GDM1 (cell line): ENCODE measurements at regions not wholly inside any gene's neighbourhood (a gene's known extent, or its start where the extent isn't known, plus 50 kb on each side); places are given as distances from the start of the nearest gene placed in this dataset.

Experiments
- DNase-seq: peaks from one replicate; lab custom pipeline; 2025; lab: John Stamatoyannopoulos, UW

DNA sequence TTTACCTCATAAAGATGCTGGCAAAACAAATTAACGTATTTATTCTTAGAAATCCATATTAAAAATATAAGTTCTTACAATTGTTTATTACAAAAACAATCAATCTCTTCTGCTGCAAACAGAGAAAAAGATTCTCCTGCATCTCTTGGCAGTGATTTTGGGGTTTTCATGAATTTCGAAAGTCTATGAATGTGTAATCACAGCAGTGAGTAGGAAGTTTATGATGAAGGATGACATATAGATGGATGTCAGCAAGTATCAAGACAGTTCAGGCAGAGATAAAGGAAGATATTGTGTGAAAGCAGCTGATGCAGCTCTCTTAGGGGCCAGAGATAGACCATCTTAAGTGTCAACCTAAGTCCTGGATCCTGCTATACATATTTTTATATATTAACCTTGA, 196.9 kb upstream of the BANK1 start:
- no peak for DNase-seq

GRCh38 chr4:101584306-101584705, 206.2 kb upstream of the BANK1 start:
- DNase-seq, result no peak

DNA sequence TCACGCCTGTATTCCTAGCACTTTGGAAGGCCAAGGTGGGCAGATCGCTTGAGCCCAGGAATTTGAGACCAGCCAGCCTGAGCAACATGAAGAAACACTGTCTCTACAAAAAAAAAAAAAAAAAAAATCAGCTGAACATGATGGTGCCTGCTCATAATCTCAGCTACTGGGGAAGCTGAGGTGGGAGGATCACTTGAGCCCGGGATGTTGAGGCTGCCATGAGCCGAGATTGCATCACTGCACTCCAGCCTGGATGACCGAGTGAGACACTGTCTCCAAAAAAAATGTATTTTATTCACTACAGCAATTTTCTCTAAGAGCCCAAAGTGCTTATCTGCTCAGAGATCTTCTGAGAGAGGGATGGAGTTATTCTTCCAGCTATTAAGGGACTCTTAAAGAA, 215.8 kb upstream of the PPP3CA start:
- no peak for DNase-seq

DNA sequence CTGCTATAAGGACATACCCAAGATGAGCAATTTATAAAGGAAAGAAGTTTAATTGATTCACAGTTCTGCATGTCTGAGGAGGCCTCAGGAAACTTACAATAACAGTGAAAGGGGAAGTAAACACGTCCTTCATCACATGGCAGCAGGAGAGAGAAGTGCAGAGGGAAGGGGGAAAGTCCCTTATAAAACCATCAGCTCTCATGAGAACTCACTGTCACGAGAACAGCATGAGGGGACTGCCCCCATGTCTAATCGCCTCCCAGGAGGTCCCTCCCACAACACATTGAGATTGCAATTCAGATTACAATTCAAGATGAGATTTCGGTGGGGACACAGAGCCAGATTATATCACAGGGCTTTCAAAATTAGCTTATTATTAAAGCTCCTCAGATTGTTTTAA, 209.5 kb upstream of the PPP3CA start:
- DNase-seq, result no peak

DNA sequence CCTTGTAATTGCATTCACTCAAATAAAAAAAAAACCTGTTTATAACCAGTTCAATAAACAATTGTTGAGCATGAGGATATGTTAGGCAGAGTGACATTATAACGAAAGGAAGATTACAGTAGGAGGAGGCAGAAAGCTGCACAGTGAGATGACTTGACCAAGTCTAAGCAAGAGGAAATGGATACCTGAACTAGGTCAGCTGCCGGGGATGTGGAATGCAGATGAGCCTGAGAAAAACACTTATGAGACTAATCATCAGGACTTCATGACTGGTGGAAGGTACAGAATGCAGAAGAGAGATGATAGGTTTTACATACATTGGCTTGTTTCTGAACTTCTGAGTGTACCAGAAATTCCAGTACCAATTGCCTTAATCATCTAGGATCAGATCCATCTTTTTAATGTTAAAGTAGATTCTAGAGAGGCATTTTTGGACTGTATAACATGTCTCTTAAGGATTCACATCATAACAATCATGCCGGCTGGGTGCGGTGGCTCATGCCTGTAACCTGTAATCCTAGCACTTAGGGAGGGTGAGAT, 208.1 kb upstream of the PPP3CA start:
- DNase-seq, result no peak

DNA sequence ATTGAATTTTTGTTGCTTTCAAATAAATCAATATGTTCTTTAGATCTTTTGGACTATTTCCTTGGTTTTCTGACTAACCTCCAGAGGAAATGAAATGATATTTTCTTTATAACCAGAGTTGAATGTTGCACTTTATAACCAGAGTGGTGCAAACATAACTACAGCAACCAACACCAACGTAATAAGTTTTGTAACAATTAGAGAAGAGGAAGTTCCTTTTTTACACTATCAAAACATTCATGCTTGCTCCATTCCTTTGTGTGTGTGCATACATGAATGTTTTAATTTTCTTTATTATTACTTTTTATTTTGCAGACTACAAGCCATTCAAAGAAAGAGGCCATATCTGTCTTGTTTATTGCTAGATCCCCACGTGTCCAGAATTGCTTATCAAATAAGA, 193.0 kb upstream of the PPP3CA start:
- DNase-seq, result no peak

DNA sequence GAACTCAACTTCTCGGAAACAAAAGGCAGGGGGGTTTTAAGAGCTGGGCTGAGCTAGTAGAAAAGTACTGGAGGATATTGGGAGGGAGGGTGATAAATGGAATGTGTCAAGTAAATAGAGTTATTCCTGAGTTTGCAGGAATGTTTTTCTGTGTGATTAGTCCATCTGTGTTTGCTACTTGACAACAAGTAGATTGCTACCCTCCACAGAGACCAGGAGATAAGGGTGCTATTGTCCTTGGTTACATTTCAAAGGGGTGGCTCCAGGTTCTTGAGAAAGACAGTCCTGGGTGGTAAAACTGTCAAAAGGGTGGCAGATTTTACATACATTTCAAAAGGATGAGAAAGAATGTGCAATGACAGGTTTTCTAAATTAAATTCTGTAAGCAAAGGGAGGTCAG, 181.2 kb upstream of the PPP3CA start:
- DNase-seq, result no peak

DNA sequence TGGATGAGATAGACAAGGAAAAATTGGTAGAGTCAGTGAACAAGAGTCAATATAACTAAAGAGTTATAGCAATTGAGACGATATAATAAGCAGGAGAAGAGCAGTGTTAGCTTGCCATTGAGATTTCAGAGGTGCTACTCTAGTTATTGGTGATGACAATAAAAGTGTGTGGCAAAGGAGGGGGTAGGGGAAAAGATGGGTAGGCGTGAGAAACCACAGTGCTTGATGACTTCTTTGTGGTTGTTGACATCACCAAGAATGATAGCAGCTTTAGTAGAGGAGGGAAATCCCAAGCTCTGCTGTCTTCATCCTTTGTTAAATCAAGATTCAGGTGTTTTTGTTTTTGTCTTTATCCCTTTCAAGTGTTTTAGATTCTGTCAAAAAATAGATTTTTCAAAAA, 179.9 kb upstream of the PPP3CA start:
- no peak for DNase-seq

- no peak for DNase-seq
Observed at GRCh38 chr4:101515566-101515965, 168.2 kb upstream of the PPP3CA start.

DNA sequence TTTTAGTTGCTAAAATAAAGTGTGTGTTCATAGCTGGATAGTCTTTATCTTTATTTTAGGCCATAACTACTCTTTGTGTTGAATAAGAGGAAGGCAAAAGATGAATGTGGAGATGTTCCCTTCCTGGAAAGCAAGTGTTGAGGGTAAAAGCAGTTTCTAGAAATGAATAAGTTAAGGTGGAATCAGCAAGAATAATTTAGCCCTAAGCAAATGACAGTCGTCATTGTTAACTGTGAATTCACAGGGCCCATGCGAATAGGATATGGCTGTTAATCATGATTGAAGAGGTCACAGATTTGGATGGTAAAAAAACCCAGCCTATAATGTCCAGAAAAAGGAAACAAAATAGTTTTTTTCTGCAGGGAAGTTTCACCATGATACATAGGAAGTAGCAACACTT, 167.8 kb upstream of the PPP3CA start:
- no peak for DNase-seq

DNA sequence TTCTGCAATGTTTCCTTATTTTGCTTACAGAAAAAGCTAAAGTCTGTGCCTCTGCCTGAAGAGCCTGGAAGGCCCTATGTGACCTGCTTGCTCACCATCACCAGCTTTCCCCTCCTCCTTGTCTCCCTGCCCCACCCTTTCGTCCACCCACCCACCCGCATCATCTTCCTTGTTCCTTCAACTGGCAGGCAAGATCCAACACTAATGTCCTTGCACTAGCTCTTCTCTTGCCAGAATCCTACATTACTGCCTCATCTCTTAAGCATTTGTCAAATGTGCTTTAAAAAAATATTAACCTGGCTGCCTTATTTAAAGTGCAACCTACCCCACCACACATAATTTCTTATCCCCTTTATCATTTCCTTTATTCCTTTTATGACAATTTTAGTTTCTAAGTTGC, 165.1 kb upstream of the PPP3CA start:
- DNase-seq, result no peak

- DNase-seq, result no peak
Observed at GRCh38 chr4:101501421-101501820, 154.1 kb upstream of the PPP3CA start.

GRCh38 chr4:101500742-101501141, 153.4 kb upstream of the PPP3CA start:
- DNase-seq, result no peak

DNA sequence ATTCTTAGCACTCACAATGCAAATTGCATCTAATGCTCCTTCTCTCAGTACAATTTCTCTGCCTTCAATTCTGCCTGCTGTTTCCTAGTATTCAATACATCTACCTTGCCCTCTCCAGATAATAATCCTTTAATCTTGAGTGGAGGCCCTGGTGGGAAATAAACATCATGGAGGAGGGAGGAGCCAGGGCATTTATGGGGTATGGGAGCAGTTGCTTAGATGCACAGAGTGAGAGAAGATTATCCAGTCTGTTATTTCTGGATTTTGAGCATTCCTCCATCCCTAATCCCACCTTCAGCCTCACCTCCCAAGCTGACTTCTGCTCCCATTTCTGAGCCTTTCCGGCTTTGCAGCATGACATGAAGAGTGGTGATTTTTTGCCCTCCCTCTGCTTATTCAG, 127.9 kb upstream of the PPP3CA start:
- no peak for DNase-seq

GRCh38 chr4:101471201-101471600, 123.9 kb upstream of the PPP3CA start:
- no peak for DNase-seq

DNA sequence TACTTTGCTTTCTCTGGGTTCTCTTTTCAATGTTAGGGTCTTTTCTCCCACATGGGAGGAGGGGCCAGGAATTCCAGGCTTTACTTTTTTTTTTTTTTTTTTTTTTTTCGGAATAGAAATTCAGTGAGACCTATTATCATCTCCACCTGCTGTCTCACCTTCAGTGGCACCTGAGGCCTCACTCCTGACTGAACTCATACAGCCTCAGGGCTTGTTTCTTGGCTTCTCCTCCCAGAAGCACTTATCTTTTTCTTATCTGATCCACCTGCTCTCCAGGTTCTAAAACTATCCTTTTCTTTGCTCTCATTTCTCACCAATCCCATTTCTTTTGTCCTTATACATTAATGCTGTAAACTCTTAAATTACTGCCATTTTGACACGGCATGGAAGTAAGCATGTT, 117.3 kb upstream of the PPP3CA start:
- no peak for DNase-seq

- DNase-seq, result no peak
Observed at GRCh38 chr4:101458914-101459313, 111.6 kb upstream of the PPP3CA start.

- no peak for DNase-seq
Observed at GRCh38 chr4:101458473-101458872, 111.1 kb upstream of the PPP3CA start.

- DNase-seq, result no peak
Observed at GRCh38 chr4:101451086-101451485, 103.8 kb upstream of the PPP3CA start.

- no peak for DNase-seq
Observed at GRCh38 chr4:101441446-101441845, 94.1 kb upstream of the PPP3CA start.

GRCh38 chr4:101439926-101440325, 92.6 kb upstream of the PPP3CA start:
- DNase-seq, result no peak

GRCh38 chr4:101421386-101421785, 74.1 kb upstream of the PPP3CA start:
- DNase-seq, result no peak

GRCh38 chr4:101420661-101421060, 73.3 kb upstream of the PPP3CA start:
- DNase-seq, result no peak

DNA sequence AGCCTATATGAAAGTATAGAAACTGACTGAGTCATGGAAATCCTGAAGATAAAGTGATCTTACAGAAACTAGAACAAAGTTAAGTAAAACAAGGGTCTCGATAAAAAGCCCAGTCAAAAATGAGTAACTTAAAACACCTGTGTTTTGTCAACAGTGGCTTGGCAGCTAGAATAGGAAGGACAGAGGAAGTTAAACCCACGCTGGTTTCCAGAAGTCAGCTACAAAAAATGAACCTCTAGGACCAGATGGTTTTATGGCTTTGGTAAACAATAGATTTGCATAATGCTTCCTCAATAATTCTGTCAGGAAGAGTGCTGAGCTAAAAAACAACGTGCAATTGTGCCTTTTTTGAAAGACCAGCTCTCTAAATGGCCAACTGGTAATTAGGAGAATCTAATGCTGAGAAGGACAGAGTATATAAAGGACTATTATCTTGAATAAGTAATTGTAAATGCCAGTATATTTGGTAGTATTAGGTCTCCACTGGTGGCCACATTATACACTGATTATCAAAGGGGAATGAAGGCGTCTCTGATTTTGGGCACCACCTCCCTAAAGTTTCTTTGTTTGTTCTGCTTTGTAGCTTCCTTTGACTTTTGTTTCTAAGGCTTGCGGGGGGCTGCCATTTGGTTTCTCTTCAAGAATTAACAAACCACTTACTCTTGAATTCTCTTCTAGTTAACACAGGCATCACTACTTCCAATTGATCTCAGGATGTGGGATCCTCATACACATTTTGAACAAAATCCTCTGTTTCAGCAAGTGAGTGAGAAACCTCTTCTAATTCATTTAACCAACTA, 72.2 kb upstream of the PPP3CA start:
- DNase-seq, result no peak
